SW 1271 (cell line): ENCODE measurements at regions not wholly inside any gene's neighbourhood (a gene's known extent, or its start where the extent isn't known, plus 50 kb on each side); places are given as distances from the start of the nearest gene placed in this dataset.

Experiments used
- DNase-seq, 2 experiments: peaks; one replicate each; lab custom pipeline; 2025; lab: John Stamatoyannopoulos, UW

- DNase-seq, result no peak
Measured at GRCh38 chr7:136807598-136807997, 60.9 kb upstream of the CHRM2 start.

DNA sequence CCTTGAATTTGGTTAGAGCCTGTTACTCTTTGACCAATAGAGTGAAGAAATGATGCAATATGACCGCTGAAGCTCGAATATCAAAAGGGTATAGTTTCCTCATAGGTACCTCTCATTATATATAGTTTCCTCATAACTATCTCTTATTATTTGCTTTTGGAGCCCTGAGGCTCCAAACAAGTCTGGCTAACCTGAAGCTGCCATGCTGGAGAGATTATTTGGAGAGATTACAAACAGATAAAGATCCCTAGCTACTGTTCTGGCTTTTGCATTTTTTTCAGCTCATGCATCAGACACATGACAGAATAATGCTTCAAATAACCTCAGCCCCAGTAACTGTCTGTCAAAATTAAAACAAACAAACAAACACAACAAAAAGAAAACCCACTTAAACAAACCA is 65.4 kb upstream of the CHRM2 start:
- no peak for DNase-seq

DNA sequence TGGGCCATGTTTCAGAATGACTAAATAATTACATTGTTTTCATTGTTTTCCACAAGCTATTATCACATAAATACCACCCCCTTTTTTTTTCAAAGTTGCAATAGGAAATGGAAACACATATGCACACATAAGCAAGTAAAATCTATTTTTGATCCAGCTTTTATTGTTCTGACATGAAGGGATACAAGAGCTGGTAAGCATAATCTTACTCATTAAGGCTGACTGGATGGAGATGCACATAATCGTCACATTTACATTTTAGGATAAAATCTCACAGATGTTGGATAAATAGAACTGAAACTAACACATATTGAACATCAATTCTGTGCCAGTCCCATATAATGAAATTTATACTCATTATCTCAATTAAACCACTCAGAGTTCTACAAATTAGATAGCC is 84.5 kb upstream of the CHRM2 start:
- DNase-seq, result no peak

- no peak for DNase-seq
Measured at GRCh38 chr7:136741941-136742340, 126.5 kb upstream of the CHRM2 start.

DNA sequence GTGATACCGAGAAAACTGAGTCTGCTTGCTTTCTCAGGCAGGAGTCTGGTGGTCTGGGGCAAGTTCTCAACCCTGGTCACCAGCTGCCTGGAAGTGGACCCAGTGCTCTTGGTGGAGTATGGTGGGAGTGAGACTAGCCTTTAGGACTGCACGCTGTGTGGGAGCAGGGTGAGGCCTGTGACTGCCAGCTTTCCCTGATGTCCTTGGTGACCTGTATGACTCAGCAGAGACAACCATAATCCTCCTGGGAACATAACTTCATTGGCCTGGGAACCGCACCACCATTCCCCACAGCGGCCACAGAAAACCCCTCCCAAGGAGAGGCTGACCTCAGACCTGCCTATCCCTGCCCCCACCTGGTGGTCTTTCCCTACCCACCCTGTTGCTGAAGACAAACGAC is 139.5 kb upstream of the CHRM2 start:
- DNase-seq, result no peak

GRCh38 chr7:136726460-136726859 is 142.0 kb upstream of the CHRM2 start:
- DNase-seq, result no peak

DNA sequence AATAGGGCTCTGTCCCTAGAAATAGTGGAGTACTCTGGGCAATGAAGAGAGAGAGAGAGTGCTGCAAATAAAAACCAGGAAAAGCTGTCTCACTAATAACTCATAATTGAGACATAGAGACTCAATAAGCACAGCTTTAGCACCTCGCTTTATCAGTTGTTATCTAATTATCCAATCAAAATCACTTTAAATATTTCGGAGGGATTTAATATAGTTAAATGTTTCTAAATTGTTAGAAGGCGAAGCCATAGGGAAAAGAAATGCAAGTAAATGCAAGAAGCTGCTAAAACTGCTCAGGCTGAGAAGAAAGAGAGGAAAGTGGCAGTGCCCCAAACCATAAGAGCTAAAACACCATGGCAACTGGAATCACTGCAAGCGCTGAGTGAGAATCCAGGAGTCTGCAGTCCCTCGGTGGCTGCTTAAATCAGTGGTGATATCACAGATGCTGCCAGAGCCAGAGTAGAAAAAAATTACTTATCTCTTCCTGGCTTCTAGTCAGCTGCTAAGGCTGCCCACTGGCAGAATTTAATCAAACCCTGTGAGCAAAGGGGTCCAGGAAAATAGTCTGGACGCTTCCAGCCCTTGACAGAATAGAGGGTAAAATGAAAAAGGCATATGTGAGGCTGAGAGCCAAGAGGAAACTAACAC is 150.4 kb upstream of the CHRM2 start:
- DNase-seq, result no peak

DNA sequence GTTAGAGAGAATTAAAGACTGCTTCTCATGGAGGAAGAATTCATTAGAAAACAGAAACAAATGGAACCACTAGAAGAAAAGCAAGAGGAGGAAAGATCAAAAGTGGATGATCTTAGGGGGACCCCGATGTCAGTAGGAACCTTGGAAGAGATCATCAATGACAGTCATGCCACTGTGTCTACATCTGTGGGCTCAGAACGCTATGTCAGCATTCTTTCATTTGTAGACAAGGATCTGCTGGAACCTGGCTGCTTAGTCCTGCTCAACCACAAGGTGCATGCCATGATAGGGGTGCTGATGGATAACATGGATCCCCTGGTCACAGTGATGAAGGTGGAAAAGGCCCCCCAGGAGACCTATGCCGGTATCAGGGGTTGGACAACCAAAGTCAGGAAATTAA is 154.4 kb upstream of the CHRM2 start:
- no peak for DNase-seq

DNA sequence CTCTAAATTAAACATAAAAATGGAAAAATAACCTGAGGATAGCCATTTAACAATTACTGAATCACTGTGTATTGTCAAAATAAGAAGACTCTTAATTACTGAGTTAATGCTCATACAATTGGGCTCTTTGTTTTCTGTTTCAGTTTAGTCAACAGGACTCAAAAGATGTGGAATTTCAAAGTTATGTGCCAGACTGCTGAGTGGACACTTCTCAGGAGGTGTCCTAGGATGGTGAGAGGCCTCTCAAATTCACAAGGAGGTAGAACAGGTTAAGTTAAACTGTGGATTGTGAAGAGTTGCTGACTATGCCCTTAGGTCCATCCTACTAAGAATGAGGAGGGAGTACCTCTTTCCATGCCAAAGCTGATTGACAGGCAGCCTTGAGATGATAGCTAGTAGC is 157.7 kb upstream of the CHRM2 start:
- DNase-seq, result no peak

GRCh38 chr7:136709876-136710275 is 158.6 kb upstream of the CHRM2 start:
- no peak for DNase-seq

DNA sequence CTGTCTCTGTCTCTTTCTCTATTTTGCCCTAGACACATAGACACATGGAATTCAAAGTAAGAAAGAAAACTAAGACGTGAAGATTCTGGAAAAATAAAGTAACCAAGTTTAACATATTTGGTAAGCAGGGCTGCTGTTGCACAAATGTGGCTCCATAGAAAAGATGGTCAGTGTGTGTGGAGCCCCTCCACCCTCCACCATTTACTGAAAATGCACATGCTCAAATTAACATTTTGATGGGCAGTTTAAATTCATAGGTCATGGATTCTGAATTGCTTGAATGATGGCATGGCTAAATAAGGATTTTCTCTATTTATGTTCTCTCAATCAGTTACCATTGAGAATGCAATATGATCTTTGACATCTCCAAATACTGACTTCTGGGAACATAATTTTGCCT is 165.5 kb upstream of the CHRM2 start:
- DNase-seq, result no peak

GRCh38 chr7:136698977-136699376 is 169.5 kb upstream of the CHRM2 start:
- DNase-seq, result no peak

GRCh38 chr7:136698231-136698630 is 170.2 kb upstream of the CHRM2 start:
- DNase-seq, result no peak

DNA sequence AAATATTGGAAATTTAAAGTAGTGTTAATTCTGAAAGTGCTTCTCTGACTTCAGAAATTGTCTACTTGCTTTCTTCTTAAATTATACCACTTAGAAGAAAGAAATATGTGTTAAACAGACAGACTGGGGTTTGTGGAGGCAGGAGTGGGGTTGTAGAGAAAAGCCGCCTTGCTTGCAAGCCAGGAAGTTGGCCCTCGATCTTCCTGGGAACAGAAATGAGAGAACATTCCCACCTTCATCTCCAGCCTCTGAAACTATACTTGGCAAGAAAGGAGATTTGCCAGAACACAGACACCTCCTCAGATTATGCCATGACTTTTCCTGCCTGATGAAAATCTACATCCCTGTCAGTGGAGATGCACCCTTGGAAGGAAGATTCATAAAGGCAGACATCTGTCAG is 171.2 kb upstream of the CHRM2 start:
- no peak for DNase-seq

DNA sequence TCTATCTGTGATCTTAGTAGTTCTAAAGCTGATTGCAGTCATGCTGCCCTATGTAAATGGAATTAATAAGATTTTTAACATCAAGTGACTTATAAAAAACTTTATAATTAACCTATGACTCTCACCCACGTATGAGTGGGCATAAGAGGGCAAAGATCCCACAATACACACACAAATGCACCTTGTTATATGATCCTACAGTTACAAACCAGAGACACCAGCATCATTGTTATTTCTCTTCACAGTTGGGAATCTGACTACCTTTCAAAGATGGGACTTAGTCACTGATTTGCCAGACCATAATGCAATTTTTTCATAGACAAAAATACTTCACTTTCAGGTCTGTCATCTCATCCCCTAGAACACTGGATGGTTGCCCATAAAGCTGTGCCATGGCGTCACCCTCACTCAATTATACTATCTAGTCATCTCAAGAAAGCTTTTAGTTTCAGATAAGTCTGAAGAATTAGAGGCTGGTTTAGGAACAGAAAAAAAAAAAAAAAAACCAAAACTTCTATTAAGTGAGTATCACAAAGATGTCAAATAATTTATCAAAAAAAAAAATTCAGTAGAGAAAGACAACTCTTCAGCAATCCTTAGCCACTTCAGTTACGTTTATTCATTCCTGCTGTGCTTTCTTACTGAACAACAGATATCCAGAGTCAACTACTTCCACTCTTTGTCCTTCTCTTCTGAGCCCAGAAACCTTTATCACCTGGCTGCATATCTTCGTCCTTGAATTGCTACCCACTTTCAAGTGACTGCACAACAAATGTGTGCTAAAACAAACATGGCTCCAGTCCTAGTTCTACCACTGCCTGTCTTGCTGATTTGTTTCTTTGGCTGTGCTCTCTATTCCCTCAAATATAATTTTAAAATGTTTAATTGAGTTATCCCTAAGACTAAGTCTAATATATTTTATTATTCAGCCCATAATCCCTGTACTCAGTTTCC is 175.0 kb upstream of the CHRM2 start:
- no peak for DNase-seq

GRCh38 chr7:136692221-136692620 is 176.2 kb upstream of the CHRM2 start:
- DNase-seq, result no peak

DNA sequence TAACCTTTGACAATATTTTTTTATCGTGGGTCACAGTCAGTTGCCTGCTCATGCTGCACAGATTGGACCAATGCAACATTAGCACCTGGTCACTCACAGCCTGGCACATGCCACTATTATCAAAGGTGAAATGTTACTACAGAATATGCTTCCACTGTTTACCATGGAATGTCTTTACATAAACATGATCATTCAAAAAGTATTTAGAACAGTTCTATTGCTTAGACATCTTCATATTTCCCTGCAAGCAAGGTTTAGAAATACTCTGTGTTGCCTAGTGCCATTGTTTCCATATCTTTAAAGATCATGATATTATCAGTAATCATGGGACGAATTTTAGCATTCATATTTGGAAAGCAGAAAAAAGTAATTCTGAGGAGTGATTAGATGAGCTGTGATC is 179.9 kb upstream of the CHRM2 start:
- DNase-seq, result no peak

GRCh38 chr7:136687693-136688322 is 180.6 kb upstream of the CHRM2 start:
- peak; percentile 17 to 38 for DNase-seq

DNA sequence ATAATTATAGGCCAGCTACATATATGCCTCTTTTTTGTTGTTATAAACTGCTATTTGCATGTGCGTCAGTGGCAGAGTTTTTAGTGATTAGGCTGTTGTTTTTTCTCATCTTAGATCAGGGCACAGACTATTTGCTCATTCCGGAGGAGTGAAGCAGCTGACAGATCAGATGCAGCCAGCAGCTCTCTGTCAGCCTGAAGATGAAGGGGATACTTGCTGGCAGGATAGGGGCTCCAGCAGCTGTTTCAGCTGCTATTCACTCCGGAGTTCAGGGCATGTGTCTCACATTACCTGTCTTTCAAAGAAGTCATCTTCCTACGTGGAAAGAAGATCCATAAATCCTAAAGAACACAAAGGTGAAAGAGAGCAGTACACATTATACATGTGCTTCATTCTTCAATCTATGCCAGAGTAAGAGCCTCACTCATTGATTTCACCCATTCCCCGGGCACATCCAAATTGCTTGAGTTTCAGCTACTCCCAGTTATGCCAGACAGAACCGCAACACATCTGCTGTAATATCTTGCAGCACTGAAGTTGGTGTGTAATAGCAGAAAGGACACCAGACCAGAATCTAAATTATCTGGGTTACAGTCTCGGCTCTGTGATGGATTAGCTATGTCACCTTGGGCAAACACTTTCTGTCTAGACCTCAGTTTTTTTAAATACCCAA is 182.8 kb upstream of the CHRM2 start:
- DNase-seq, result no peak

GRCh38 chr7:136677471-136678365 is 190.7 kb upstream of the CHRM2 start:
- peak in 1 of 2 experiments; percentile 4 for DNase-seq

- DNase-seq, result no peak
Measured at GRCh38 chr7:136667584-136667983, 200.9 kb upstream of the CHRM2 start.
